H1 (cell line): ENCODE measurements at regions not wholly inside any gene's neighbourhood (a gene's known extent, or its start where the extent isn't known, plus 50 kb on each side); places are given as distances from the start of the nearest gene placed in this dataset.

ENCODE experiments used
- CTCF ChIA-PET: fragments of 300-600 bp; sonication (Branson Sonifier 250); formaldehyde crosslinking; loops from one replicate; lab custom pipeline; 2021; ENCODE audit not compliant: partially characterized antibody; lab: Charles Lee
- POLR2A ChIA-PET: fragments of 300-600 bp; sonication (Branson Sonifier 250); formaldehyde crosslinking; loops from one replicate; lab custom pipeline; 2021; ENCODE audit warnings: inconsistent platforms; ENCODE audit not compliant: partially characterized antibody; lab: Charles Lee
- DNase-seq, 2 experiments: peaks; one replicate each; pipeline versions ENCODE4 v3.0.0 to v3.0.0-alpha.2; 2010 to 2022; ENCODE audit warnings: low spot score in 2 of 2, low read depth in 1 of 2, mixed read lengths in 1 of 2
- FAIRE-seq: peaks from 2 replicates; lab custom pipeline; 2011; peaks lifted over from hg19 to GRCh38; lab: Jason Lieb, UNC
- H2AFZ ChIP-seq: 2 replicates; pipeline ENCODE4 v1.8.1; 2012; ENCODE audit warnings: low read length, inconsistent platforms
- H2AK5ac ChIP-seq: 2 replicates; pipeline ENCODE4 v1.6.1; 2013; ENCODE audit warnings: low read depth, low read length
- H2BK120ac ChIP-seq: replicated peaks from 2 replicates; pipeline ENCODE3; 2013; ENCODE audit warnings: low read depth, low read length, inconsistent platforms
- H2BK12ac ChIP-seq: 2 replicates; pipeline ENCODE4 v1.6.1; 2013; ENCODE audit warnings: low read depth, low read length
- H2BK15ac ChIP-seq: 2 replicates; pipeline ENCODE4 v1.6.1; 2013; ENCODE audit warnings: low read length
- H2BK20ac ChIP-seq: 2 replicates; pipeline ENCODE4 v1.6.1; 2013; ENCODE audit warnings: low read length
- H2BK5ac ChIP-seq: 2 replicates; pipeline ENCODE4 v1.6.1; 2013; ENCODE audit warnings: low read depth, low read length
- H3K14ac ChIP-seq: 2 replicates; pipeline ENCODE4 v1.6.1; 2013; ENCODE audit warnings: inconsistent platforms; ENCODE audit not compliant: insufficient read length
- H3K18ac ChIP-seq: 2 replicates; pipeline ENCODE4 v1.6.1; 2013; ENCODE audit warnings: low read length; ENCODE audit errors: extremely low read depth
- H3K23ac ChIP-seq: 2 replicates; pipeline ENCODE4 v1.6.1; 2013; ENCODE audit warnings: inconsistent platforms; ENCODE audit not compliant: insufficient read length
- H3K23me2 ChIP-seq: 2 replicates; pipeline ENCODE4 v1.6.1; 2013; ENCODE audit warnings: low read depth, low read length
- H3K27ac ChIP-seq: 2 replicates; pipeline ENCODE4 v1.6.1; 2011; ENCODE audit warnings: low read depth, low read length, inconsistent platforms
- H3K27me3 ChIP-seq, 4 experiments: replicated peaks in 1 of 4; 1 replicate in 1 of 4; 2 replicates in 3 of 4; pipeline versions ENCODE4 v1.6.1 to v1.8.1; 2011 to 2013; ENCODE audit warnings: low read length in 3 of 4, mild to moderate bottlenecking in 3 of 4, inconsistent platforms in 2 of 4, mixed read lengths in 2 of 4, moderate library complexity in 1 of 4; ENCODE audit not compliant: control insufficient read depth in 3 of 4, insufficient read depth in 3 of 4; ENCODE audit errors: extremely low read depth in 1 of 4
- H3K36me3 ChIP-seq, 4 experiments: 2 replicates each; pipeline versions ENCODE4 v1.6.1 to v1.8.1; 2011 to 2013; ENCODE audit warnings: mild to moderate bottlenecking in 4 of 4, low read length in 3 of 4, moderate library complexity in 2 of 4, control low read depth in 1 of 4, inconsistent platforms in 1 of 4; ENCODE audit not compliant: insufficient read depth in 4 of 4, control insufficient read depth in 2 of 4
- H3K4ac ChIP-seq: replicated peaks from 2 replicates; pipeline ENCODE3; 2013; ENCODE audit warnings: low read length, low read depth, mixed read lengths, inconsistent platforms; ENCODE audit not compliant: insufficient read length
- H3K4me1 ChIP-seq, 4 experiments: replicated peaks in 1 of 4; 1 replicate in 1 of 4; 2 replicates in 3 of 4; pipeline versions ENCODE4 v1.6.1 to v1.8.1; 2011 to 2013; ENCODE audit warnings: low read length in 3 of 4, inconsistent platforms in 2 of 4, mixed read lengths in 1 of 4; ENCODE audit not compliant: insufficient read depth in 4 of 4, control insufficient read depth in 3 of 4
- H3K4me2 ChIP-seq, 2 experiments: 2 replicates each; pipeline versions ENCODE4 v1.6.1 to v1.8.1; 2011 to 2013; ENCODE audit warnings: low read depth in 2 of 2, low read length in 2 of 2, control low read depth in 1 of 2, inconsistent platforms in 1 of 2, mild to moderate bottlenecking in 1 of 2; ENCODE audit not compliant: insufficient read depth in 1 of 2
- H3K4me3 ChIP-seq, 4 experiments: fragments of 200-600, 300-600 bp in 1 of 4; sonication (generic), shearing (Covaris generic), sonication (Bioruptor Twin) in 1 of 4; 2 replicates each; pipeline versions ENCODE4 v1.5.1 to v1.8.1; 2011 to 2016; ENCODE audit warnings: low read length in 4 of 4, low read depth in 3 of 4, control low read depth in 2 of 4, inconsistent platforms in 2 of 4, mild to moderate bottlenecking in 2 of 4, mixed read lengths in 1 of 4, moderate library complexity in 1 of 4; ENCODE audit not compliant: insufficient read depth in 2 of 4; ENCODE audit errors: extremely low read depth in 1 of 4
- H3K56ac ChIP-seq: replicated peaks from 2 replicates; pipeline ENCODE3; 2013; ENCODE audit warnings: low read depth, mild to moderate bottlenecking, mixed read lengths, low read length, inconsistent platforms; ENCODE audit not compliant: insufficient read length
- H3K79me1 ChIP-seq: 2 replicates; pipeline ENCODE4 v1.6.1; 2013; ENCODE audit warnings: low read depth, low read length, control low read depth
- H3K79me2 ChIP-seq, 2 experiments: 2 replicates each; pipeline versions ENCODE4 v1.6.1 to v1.8.1; 2012 to 2013; ENCODE audit warnings: low read length in 2 of 2, mild to moderate bottlenecking in 2 of 2, inconsistent platforms in 1 of 2; ENCODE audit not compliant: insufficient read depth in 2 of 2, control insufficient read depth in 1 of 2
- H3K9ac ChIP-seq, 4 experiments: replicated peaks in 1 of 4; 1 replicate in 1 of 4; 2 replicates in 3 of 4; pipeline versions ENCODE4 v1.6.1 to v1.8.1; 2011 to 2013; ENCODE audit warnings: low read depth in 3 of 4, low read length in 3 of 4, control low read depth in 2 of 4, mild to moderate bottlenecking in 2 of 4, moderate library complexity in 2 of 4, inconsistent platforms in 1 of 4; ENCODE audit errors: extremely low read depth in 1 of 4
- H3K9me3 ChIP-seq, 2 experiments: 2 replicates each; pipeline versions ENCODE4 v1.6.1 to v1.8.1; 2012 to 2013; ENCODE audit warnings: mild to moderate bottlenecking in 2 of 2, moderate library complexity in 2 of 2, control low read depth in 1 of 2, inconsistent platforms in 1 of 2, low read depth in 1 of 2, low read length in 1 of 2, mixed read lengths in 1 of 2; ENCODE audit not compliant: insufficient read depth in 2 of 2
- H4K20me1 ChIP-seq, 2 experiments: replicated peaks in 1 of 2; 2 replicates each; pipeline versions ENCODE3 to v1.8.1; 2011 to 2013; ENCODE audit warnings: inconsistent platforms in 2 of 2, low read length in 2 of 2, mild to moderate bottlenecking in 1 of 2; ENCODE audit not compliant: insufficient read depth in 2 of 2, control insufficient read depth in 1 of 2
- H4K5ac ChIP-seq: 2 replicates; pipeline ENCODE4 v1.6.1; 2013; ENCODE audit warnings: low read length, low read depth, mixed read lengths, inconsistent platforms; ENCODE audit not compliant: insufficient read length
- H4K8ac ChIP-seq: 2 replicates; pipeline ENCODE4 v1.8.0; 2013; ENCODE audit warnings: mild to moderate bottlenecking, moderate library complexity, low read length, inconsistent platforms; ENCODE audit not compliant: insufficient read depth; ENCODE audit errors: extremely low read depth
- H4K91ac ChIP-seq: replicated peaks from 2 replicates; pipeline ENCODE3; 2013; ENCODE audit warnings: low read length, mixed read lengths, inconsistent platforms; ENCODE audit not compliant: insufficient read length
- ATF3 ChIP-seq: IDR thresholded peaks from 2 replicates; pipeline ENCODE4 v1.6.1; 2011; ENCODE audit warnings: low read depth, mild to moderate bottlenecking, low read length; ENCODE audit not compliant: insufficient read depth
- CTCF ChIP-seq, 3 experiments: IDR thresholded peaks; 1 replicate in 2 of 3; 2 replicates in 1 of 3; pipeline versions ENCODE4 v1.5.1 to v1.6.1; 2011; ENCODE audit warnings: low read length in 3 of 3, mild to moderate bottlenecking in 3 of 3, inconsistent platforms in 2 of 3, low read depth in 1 of 3, moderate library complexity in 1 of 3; ENCODE audit not compliant: insufficient read depth in 1 of 3; ENCODE audit errors: control extremely low read depth in 1 of 3
- EGR1 ChIP-seq: IDR thresholded peaks from 2 replicates; pipeline ENCODE4 v1.6.1; 2011; ENCODE audit warnings: low read depth, low read length, borderline replicate concordance
- GTF2F1 ChIP-seq: IDR thresholded peaks from 2 replicates; pipeline ENCODE4 v1.6.1; 2012; ENCODE audit warnings: low read depth, low read length, improper control_type of control experiment, borderline replicate concordance
- MAFK ChIP-seq: IDR thresholded peaks from 2 replicates; pipeline ENCODE4 v1.6.1; 2012; ENCODE audit warnings: low read depth, mild to moderate bottlenecking, improper control_type of control experiment, low read length
- SIRT6 ChIP-seq: IDR thresholded peaks from one replicate; pipeline ENCODE4 v1.7.1; 2012; ENCODE audit warnings: low read length, inconsistent platforms
- SP4 ChIP-seq: IDR thresholded peaks from 2 replicates; pipeline ENCODE4 v1.6.1; 2012; ENCODE audit warnings: low read length, inconsistent platforms
- SRF ChIP-seq: IDR thresholded peaks from 2 replicates; pipeline ENCODE4 v1.6.1; 2011; ENCODE audit warnings: mild to moderate bottlenecking, low read depth, low read length, moderate library complexity
- TBP ChIP-seq: IDR thresholded peaks from 2 replicates; pipeline ENCODE4 v1.6.1; 2011; ENCODE audit warnings: low read depth, low read length, improper control_type of control experiment
- ZNF274 ChIP-seq: IDR thresholded peaks from 2 replicates; pipeline ENCODE4 v1.7.0; 2012; ENCODE audit warnings: low read length, borderline replicate concordance; ENCODE audit errors: extremely low read depth
- WGBS, 2 experiments: shearing (Covaris generic) in 1 of 2; methylation state at CpG; one replicate each; pipeline versions ENCODE4 v1.1.6 to v1.1.7; 2013 to 2015; ENCODE audit warnings: low lambda C conversion rate in 2 of 2, mixed read lengths in 2 of 2, inconsistent platforms in 1 of 2, low coverage in 1 of 2, missing lambda C conversion rate in 1 of 2; ENCODE audit not compliant: insufficient replicate concordance in 2 of 2, insufficient coverage in 1 of 2, insufficient read length in 1 of 2; ENCODE audit errors: extremely low coverage in 1 of 2, missing lambda C conversion rate in 1 of 2; 5-methylcytosine and 5-hydroxymethylcytosine counted together
- TF ChIP-seq, protein P1 (sequence below): IDR thresholded peaks from 2 replicates; pipeline ENCODE4 v1.6.1; 2012; ENCODE audit warnings: low read length, inconsistent platforms

DNA sequence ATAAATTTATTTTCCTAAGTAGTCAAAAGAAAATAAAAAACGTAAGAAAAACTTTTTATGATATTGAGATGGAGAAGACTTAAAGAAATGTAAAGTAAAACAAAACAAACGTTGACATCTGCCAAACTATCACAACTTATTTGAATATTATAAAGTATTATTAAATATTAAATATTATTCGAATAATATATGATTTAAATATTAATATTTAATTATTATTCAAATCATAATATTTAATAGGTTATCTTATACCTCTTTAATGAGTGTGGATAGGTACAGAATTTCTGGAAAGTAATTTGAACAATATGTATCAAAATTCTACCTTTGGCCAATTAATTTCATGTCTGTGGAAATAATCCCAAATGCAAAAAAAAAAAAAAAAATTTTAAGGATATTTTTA lies 278.7 kb downstream of the RAD51AP2 start:
- Histone ChIP-seq H3K79me1 (no peaks in the 10 kb centered on the region), H3K27ac (no peak overlapping the region), H2BK12ac (no peak overlapping the region), H2BK5ac (no peak overlapping the region), H3K56ac (no peak overlapping the region), H3K4me1 (no peaks in the 10 kb centered on the region), H3K23me2 (no peaks in the 10 kb centered on the region), H2AK5ac (no peak overlapping the region), H2AFZ (no peak overlapping the region), H3K9me3 (no peaks in the 10 kb centered on the region), H4K20me1 (no peaks in the 10 kb centered on the region), H4K8ac (no peak overlapping the region), H3K4ac (no peak overlapping the region), H2BK120ac (no peak overlapping the region), H3K4me2 (no peak overlapping the region), H3K36me3 (no peaks in the 10 kb centered on the region), H2BK20ac (no peak overlapping the region), H2BK15ac (no peak overlapping the region), H4K91ac (no peak overlapping the region), H3K23ac (no peak overlapping the region), H3K18ac (no peak overlapping the region), H3K27me3 (no peaks in the 10 kb centered on the region), H3K79me2 (no peaks in the 10 kb centered on the region), H3K14ac (no peak overlapping the region), H4K5ac (no peak overlapping the region), H3K4me3 (no peak overlapping the region), H3K9ac (no peak overlapping the region)
- CTCF ChIA-PET: no interaction called here
- no peak for FAIRE-seq
- WGBS, 2 experiments: 85% methylated on average over 3 of the region's 3 CpGs; no CpG with 5 or more reads in 1 of the 2 experiments
- POLR2A ChIA-PET: no interaction called here
- no peak for DNase-seq
- TF ChIP-seq ZNF274: no peak
- TF ChIP-seq, protein P1, sequence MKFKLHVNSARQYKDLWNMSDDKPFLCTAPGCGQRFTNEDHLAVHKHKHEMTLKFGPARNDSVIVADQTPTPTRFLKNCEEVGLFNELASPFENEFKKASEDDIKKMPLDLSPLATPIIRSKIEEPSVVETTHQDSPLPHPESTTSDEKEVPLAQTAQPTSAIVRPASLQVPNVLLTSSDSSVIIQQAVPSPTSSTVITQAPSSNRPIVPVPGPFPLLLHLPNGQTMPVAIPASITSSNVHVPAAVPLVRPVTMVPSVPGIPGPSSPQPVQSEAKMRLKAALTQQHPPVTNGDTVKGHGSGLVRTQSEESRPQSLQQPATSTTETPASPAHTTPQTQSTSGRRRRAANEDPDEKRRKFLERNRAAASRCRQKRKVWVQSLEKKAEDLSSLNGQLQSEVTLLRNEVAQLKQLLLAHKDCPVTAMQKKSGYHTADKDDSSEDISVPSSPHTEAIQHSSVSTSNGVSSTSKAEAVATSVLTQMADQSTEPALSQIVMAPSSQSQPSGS: no peak
- no peak for TF ChIP-seq ATF3
- no peak for TF ChIP-seq SRF
- no peak for TF ChIP-seq CTCF (IDR thresholded peaks at IDR 0.05; ENCODE audit: control extremely low read depth in 1 of 3, insufficient read depth in 1 of 3, low read depth in 1 of 3, low read length in 3 of 3)
- no peak for TF ChIP-seq SP4
- TF ChIP-seq EGR1: no peak
- no peak for TF ChIP-seq TBP
- TF ChIP-seq MAFK: no peak
- TF ChIP-seq SIRT6: no peak
- no peak for TF ChIP-seq GTF2F1
